SK-N-SH treated with all-trans-retinoic acid at 6 μM for 48 hours (cell line): ENCODE measurements at regions not wholly inside any gene's neighbourhood (a gene's known extent, or its start where the extent isn't known, plus 50 kb on each side); places are given as distances from the start of the nearest gene placed in this dataset.

Source experiments
- ARNTL ChIP-seq: fragments of 450-650 bp; formaldehyde crosslinking; IDR thresholded peaks from 2 replicates; pipeline ENCODE4 v1.5.0; 2020; ENCODE audit warnings: low read depth, mild to moderate bottlenecking, moderate library complexity, borderline replicate concordance
- BACH2 ChIP-seq: fragments of 250-450 bp; sonication (Bioruptor Pico); IDR thresholded peaks from 2 replicates; pipeline ENCODE4 v1.9.0; 2021; ENCODE audit warnings: mild to moderate bottlenecking, borderline replicate concordance
- CSDC2 ChIP-seq: fragments of 250-450 bp; sonication (Bioruptor Pico); IDR thresholded peaks from 2 replicates; pipeline ENCODE4 v1.5.0; 2020; ENCODE audit warnings: mild to moderate bottlenecking, moderate library complexity
- ESRRG ChIP-seq: fragments of 250-450 bp; sonication (Bioruptor Pico); IDR thresholded peaks from 2 replicates; pipeline ENCODE4 v1.6.1; 2021; ENCODE audit warnings: mild to moderate bottlenecking
- GLIS3 ChIP-seq: fragments of 250-450 bp; sonication (Bioruptor Pico); IDR thresholded peaks from 2 replicates; pipeline ENCODE4 v1.5.0; 2020; ENCODE audit warnings: mild to moderate bottlenecking, moderate library complexity
- PATZ1 ChIP-seq: fragments of 250-450 bp; sonication (Bioruptor Pico); IDR thresholded peaks from 2 replicates; pipeline ENCODE4 v1.8.0; 2020; ENCODE audit warnings: mild to moderate bottlenecking, moderate library complexity, borderline replicate concordance
- POU6F1 ChIP-seq: fragments of 250-450 bp; sonication (Bioruptor Pico); IDR thresholded peaks from 2 replicates; pipeline ENCODE4 v1.8.0; 2021; ENCODE audit warnings: low read depth, mild to moderate bottlenecking, moderate library complexity, borderline replicate concordance
- PPARA ChIP-seq: fragments of 250-450 bp; sonication (Bioruptor Pico); IDR thresholded peaks from 2 replicates; pipeline ENCODE4 v1.5.0; 2020; ENCODE audit warnings: mild to moderate bottlenecking, borderline replicate concordance
- RARB ChIP-seq: fragments of 250-450 bp; sonication (Bioruptor Pico); IDR thresholded peaks from 2 replicates; pipeline ENCODE4 v1.8.0; 2021; ENCODE audit warnings: mild to moderate bottlenecking, moderate library complexity
- TOX ChIP-seq: fragments of 250-450 bp; sonication (Bioruptor Pico); IDR thresholded peaks from 2 replicates; pipeline ENCODE4 v1.8.0; 2021; ENCODE audit warnings: mild to moderate bottlenecking, moderate library complexity, borderline replicate concordance
- ZC3H10 ChIP-seq: fragments of 250-450 bp; sonication (Bioruptor Pico); IDR thresholded peaks from 2 replicates; pipeline ENCODE4 v1.5.1; 2021; ENCODE audit warnings: mild to moderate bottlenecking, moderate library complexity
- ZFP3 ChIP-seq: fragments of 250-450 bp; sonication (Bioruptor Pico); IDR thresholded peaks from 2 replicates; pipeline ENCODE4 v1.5.0; 2020; ENCODE audit warnings: mild to moderate bottlenecking, moderate library complexity
- ZFP30 ChIP-seq: fragments of 450-650 bp; formaldehyde crosslinking; IDR thresholded peaks from 2 replicates; pipeline ENCODE4 v1.5.0; 2022; ENCODE audit warnings: mild to moderate bottlenecking, moderate library complexity
- TF ChIP-seq, protein P1 (sequence below): fragments of 250-450 bp; sonication (Bioruptor Pico); IDR thresholded peaks from 2 replicates; pipeline ENCODE4 v1.5.1; 2020; ENCODE audit warnings: low read depth, mild to moderate bottlenecking, moderate library complexity

GRCh38 chr17:34437188-34437587 is 74.2 kb upstream of the CCL1 start:
- TF ChIP-seq PPARA: no peak
- TF ChIP-seq, protein P1, sequence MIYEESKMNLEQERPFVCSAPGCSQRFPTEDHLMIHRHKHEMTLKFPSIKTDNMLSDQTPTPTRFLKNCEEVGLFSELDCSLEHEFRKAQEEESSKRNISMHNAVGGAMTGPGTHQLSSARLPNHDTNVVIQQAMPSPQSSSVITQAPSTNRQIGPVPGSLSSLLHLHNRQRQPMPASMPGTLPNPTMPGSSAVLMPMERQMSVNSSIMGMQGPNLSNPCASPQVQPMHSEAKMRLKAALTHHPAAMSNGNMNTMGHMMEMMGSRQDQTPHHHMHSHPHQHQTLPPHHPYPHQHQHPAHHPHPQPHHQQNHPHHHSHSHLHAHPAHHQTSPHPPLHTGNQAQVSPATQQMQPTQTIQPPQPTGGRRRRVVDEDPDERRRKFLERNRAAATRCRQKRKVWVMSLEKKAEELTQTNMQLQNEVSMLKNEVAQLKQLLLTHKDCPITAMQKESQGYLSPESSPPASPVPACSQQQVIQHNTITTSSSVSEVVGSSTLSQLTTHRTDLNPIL: no peak
- no peak for TF ChIP-seq POU6F1 (CRISPR knock-in tag)
- TF ChIP-seq CSDC2: no peak
- TF ChIP-seq ZFP3 (CRISPR knock-in tag): no peak
- no peak for TF ChIP-seq ARNTL
- TF ChIP-seq BACH2: no peak
- no peak for TF ChIP-seq PATZ1 (CRISPR knock-in tag)
- TF ChIP-seq ZFP30: no peak
- no peak for TF ChIP-seq TOX (CRISPR knock-in tag)
- TF ChIP-seq ESRRG (CRISPR knock-in tag): no peak
- no peak for TF ChIP-seq GLIS3 (CRISPR knock-in tag)
- TF ChIP-seq RARB (CRISPR knock-in tag): no peak
- TF ChIP-seq ZC3H10 (CRISPR knock-in tag): no peak
